ENCODE measurements at regions not wholly inside any gene's neighbourhood (a gene's known extent, or its start where the extent isn't known, plus 50 kb on each side); places are given as distances from the start of the nearest gene placed in this dataset.

GRCh38 chr14:28536889-28537288 lies 229.7 kb upstream of the FOXG1 start:
- H3K4me3 ChIP-seq (ENCODE audit: low read depth, low read length), result no peak overlapping the region
- DNase-seq (ENCODE audit: low read depth), result no peak
- no peaks in the 10 kb centered on the region for H3K27me3 ChIP-seq (ENCODE audit: control insufficient read depth, insufficient read depth, low read length)
- TF ChIP-seq CTCF (IDR thresholded peaks at IDR 0.05; ENCODE audit: insufficient read depth, low read length, poor library complexity, severe bottlenecking), result no peak
- H3K36me3 ChIP-seq (ENCODE audit: control insufficient read depth, insufficient read depth, low read length), result no peaks in the 10 kb centered on the region

- no peaks in the 10 kb centered on the region for H3K27me3 ChIP-seq (ENCODE audit: control insufficient read depth, insufficient read depth, low read length)
- DNase-seq (ENCODE audit: low read depth), result no peak
- no peak for TF ChIP-seq CTCF (IDR thresholded peaks at IDR 0.05; ENCODE audit: insufficient read depth, low read length, poor library complexity, severe bottlenecking)
- no peak overlapping the region for H3K4me3 ChIP-seq (ENCODE audit: low read depth, low read length)
- no peaks in the 10 kb centered on the region for H3K36me3 ChIP-seq (ENCODE audit: control insufficient read depth, insufficient read depth, low read length)
Observed at GRCh38 chr14:28542040-28542439, 224.5 kb upstream of the FOXG1 start.

- H3K27me3 ChIP-seq (ENCODE audit: control insufficient read depth, insufficient read depth, low read length), result no peaks in the 10 kb centered on the region
- DNase-seq (ENCODE audit: low read depth), result no peak
Observed at GRCh38 chr14:28565345-28565744, 201.2 kb upstream of the FOXG1 start.

GRCh38 chr14:28570391-28570790 lies 196.2 kb upstream of the FOXG1 start:
- Histone ChIP-seq H3K36me3 (ENCODE audit: control insufficient read depth, insufficient read depth, low read length) (no peaks in the 10 kb centered on the region), H3K4me3 (ENCODE audit: low read depth, low read length) (no peak overlapping the region), H3K27me3 (ENCODE audit: control insufficient read depth, insufficient read depth, low read length) (no peaks in the 10 kb centered on the region)
- DNase-seq (ENCODE audit: low read depth), result no peak
- no peak for TF ChIP-seq CTCF (IDR thresholded peaks at IDR 0.05; ENCODE audit: insufficient read depth, low read length, poor library complexity, severe bottlenecking)

More at GRCh38 chr14:28565345-28565744, 201.2 kb upstream of the FOXG1 start:
- TF ChIP-seq CTCF (IDR thresholded peaks at IDR 0.05; ENCODE audit: insufficient read depth, low read length, poor library complexity, severe bottlenecking), result no peak
- H3K4me3 ChIP-seq (ENCODE audit: low read depth, low read length), result no peak overlapping the region
- no peaks in the 10 kb centered on the region for H3K36me3 ChIP-seq (ENCODE audit: control insufficient read depth, insufficient read depth, low read length)

- DNase-seq (ENCODE audit: low read depth), result no peak
- Histone ChIP-seq H3K36me3 (ENCODE audit: control insufficient read depth, insufficient read depth, low read length) (no peaks in the 10 kb centered on the region), H3K4me3 (ENCODE audit: low read depth, low read length) (no peak overlapping the region), H3K27me3 (ENCODE audit: control insufficient read depth, insufficient read depth, low read length) (no peaks in the 10 kb centered on the region)
- TF ChIP-seq CTCF (IDR thresholded peaks at IDR 0.05; ENCODE audit: insufficient read depth, low read length, poor library complexity, severe bottlenecking), result no peak
Observed at GRCh38 chr14:28571636-28572035, 195.0 kb upstream of the FOXG1 start.

GRCh38 chr14:28576523-28576922 lies 190.1 kb upstream of the FOXG1 start:
- Histone ChIP-seq H3K36me3 (ENCODE audit: control insufficient read depth, insufficient read depth, low read length) (no peaks in the 10 kb centered on the region), H3K4me3 (ENCODE audit: low read depth, low read length) (no peak overlapping the region), H3K27me3 (ENCODE audit: control insufficient read depth, insufficient read depth, low read length) (no peaks in the 10 kb centered on the region)
- no peak for DNase-seq (ENCODE audit: low read depth)
- no peak for TF ChIP-seq CTCF (IDR thresholded peaks at IDR 0.05; ENCODE audit: insufficient read depth, low read length, poor library complexity, severe bottlenecking)

Measured in kidney epithelial cell (primary cell).